ENCODE measurements at regions not wholly inside any gene's neighbourhood (a gene's known extent, or its start where the extent isn't known, plus 50 kb on each side); places are given as distances from the start of the nearest gene placed in this dataset.

- TF ChIP-seq CEBPB (IDR thresholded peaks at IDR 0.05) (no peak), TAF1 (IDR thresholded peaks at IDR 0.05; ENCODE audit: low read depth) (no peak), FOXM1 (IDR thresholded peaks at IDR 0.05; ENCODE audit: borderline replicate concordance, low read depth) (no peak), NFIC (IDR thresholded peaks at IDR 0.05) (no peak), TEAD4 (IDR thresholded peaks at IDR 0.05) (no peak), EP300 (IDR thresholded peaks at IDR 0.05; ENCODE audit: borderline replicate concordance) (no peak), RAD21 (IDR thresholded peaks at IDR 0.05; ENCODE audit: low read depth) (no peak), EGR1 (IDR thresholded peaks at IDR 0.05) (no peak)
- TF ChIP-seq, protein P1, sequence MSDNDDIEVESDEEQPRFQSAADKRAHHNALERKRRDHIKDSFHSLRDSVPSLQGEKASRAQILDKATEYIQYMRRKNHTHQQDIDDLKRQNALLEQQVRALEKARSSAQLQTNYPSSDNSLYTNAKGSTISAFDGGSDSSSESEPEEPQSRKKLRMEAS (IDR thresholded peaks at IDR 0.05), result no peak
These were observed 1343.4 kb downstream of the GRIK2 start for GRCh38 chr6:102736941-102737368.

All from Ishikawa (cell line).